KOPT-K1 (cell line): ENCODE measurements at regions not wholly inside any gene's neighbourhood (a gene's known extent, or its start where the extent isn't known, plus 50 kb on each side); places are given as distances from the start of the nearest gene placed in this dataset.

Source experiments
- H3K27ac ChIP-seq: fragments of 200-600 bp; sonication (generic); 2 replicates; pipeline ENCODE4 v1.5.1; 2016; ENCODE audit warnings: antibody characterized with exemption, mild to moderate bottlenecking, low read depth, low read length; ENCODE audit not compliant: poor library complexity, severe bottlenecking
- H3K36me3 ChIP-seq: fragments of 200-600 bp; sonication (generic); 2 replicates; pipeline ENCODE4 v1.5.1; 2017; ENCODE audit warnings: antibody characterized with exemption, mild to moderate bottlenecking, low read length, moderate library complexity; ENCODE audit not compliant: insufficient read depth
- H3K9me3 ChIP-seq: fragments of 200-600 bp; sonication (generic); 2 replicates; pipeline ENCODE4 v1.5.1; 2017; ENCODE audit warnings: antibody characterized with exemption, low read length, mild to moderate bottlenecking; ENCODE audit not compliant: insufficient read depth, poor library complexity, severe bottlenecking

DNA sequence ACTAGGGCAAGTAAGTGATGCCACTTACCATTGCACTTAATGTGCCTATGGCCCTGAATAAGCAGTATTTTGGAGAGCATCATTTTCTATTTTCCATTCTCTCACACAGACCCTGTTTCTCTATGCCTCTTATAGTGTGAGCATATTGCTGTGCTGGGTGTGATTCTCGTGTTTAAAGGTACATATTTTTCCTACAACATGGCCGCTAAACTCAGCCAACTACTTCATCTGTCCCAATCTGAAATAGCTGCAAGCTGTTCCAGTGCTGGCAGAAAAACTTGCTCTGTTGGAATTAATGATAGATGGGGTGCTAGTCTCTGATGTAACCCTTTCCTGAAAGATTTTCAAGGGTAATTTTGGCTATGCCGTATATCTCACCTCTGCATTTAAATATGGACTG lies 97.5 kb downstream of the ZNF326 start:
- Histone ChIP-seq H3K36me3 (no peaks in the 10 kb centered on the region), H3K9me3 (no peaks in the 10 kb centered on the region), H3K27ac (no peak overlapping the region)
